HFFc6 (cell line): ENCODE measurements at regions not wholly inside any gene's neighbourhood (a gene's known extent, or its start where the extent isn't known, plus 50 kb on each side); places are given as distances from the start of the nearest gene placed in this dataset.

Source experiments
- DNase-seq: peaks from one replicate; pipeline ENCODE4 v3.0.0-alpha.2; 2018
- H3K27ac Mint-ChIP-seq: 2 replicates; pipeline ENCODE4 v1.8.0; 2020; ENCODE audit warnings: mild to moderate bottlenecking, mixed read lengths
- H3K27me3 Mint-ChIP-seq: 2 replicates; pipeline ENCODE4 v1.8.0; 2021; ENCODE audit warnings: mild to moderate bottlenecking, moderate library complexity, mixed read lengths; ENCODE audit not compliant: insufficient read depth
- H3K36me3 Mint-ChIP-seq: 2 replicates; pipeline ENCODE4 v1.8.0; 2021; ENCODE audit warnings: low read depth, mixed read lengths
- H3K4me1 Mint-ChIP-seq: 2 replicates; pipeline ENCODE4 v1.8.0; 2020; ENCODE audit warnings: low read depth, mixed read lengths
- H3K4me3 Mint-ChIP-seq: 2 replicates; pipeline ENCODE4 v1.8.0; 2020; ENCODE audit warnings: mild to moderate bottlenecking, moderate library complexity, mixed read lengths
- H3K9me3 Mint-ChIP-seq: 2 replicates; pipeline ENCODE4 v1.8.0; 2020; ENCODE audit warnings: mild to moderate bottlenecking, mixed read lengths
- TF ChIP-seq, protein P1 (sequence below): fragments of 200-600 bp; sonication (generic); IDR thresholded peaks from 2 replicates; pipeline ENCODE4 v1.5.0; 2021; ENCODE audit warnings: antibody characterized with exemption, mild to moderate bottlenecking

DNA sequence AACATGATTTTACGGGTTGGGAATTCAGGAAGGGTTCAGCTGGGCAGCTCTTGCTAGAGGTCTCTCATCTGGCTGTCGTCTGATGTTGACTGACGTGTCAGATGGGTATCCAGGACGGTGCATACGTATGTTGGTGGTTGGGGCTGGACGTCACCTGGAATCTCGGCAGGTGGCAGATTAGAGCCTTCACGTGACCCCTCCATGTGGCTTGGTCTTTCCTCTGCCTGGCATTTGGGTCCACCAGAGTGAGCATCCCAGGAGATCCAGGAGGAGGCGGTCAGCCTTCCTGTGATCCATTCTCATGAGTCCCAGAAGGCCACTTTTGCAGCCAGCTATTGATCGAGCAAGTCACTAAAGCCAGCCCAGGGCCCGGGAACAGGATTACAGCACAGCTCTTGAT is 202.7 kb downstream of the FOXL1 start:
- H3K4me3 Mint-ChIP-seq: no peak overlapping the region
- H3K36me3 Mint-ChIP-seq: no peaks in the 10 kb centered on the region
- H3K27me3 Mint-ChIP-seq: peaks cover 34% of the 10 kb centered on the region
- H3K4me1 Mint-ChIP-seq: peaks cover 30% of the 10 kb centered on the region
- TF ChIP-seq, protein P1, sequence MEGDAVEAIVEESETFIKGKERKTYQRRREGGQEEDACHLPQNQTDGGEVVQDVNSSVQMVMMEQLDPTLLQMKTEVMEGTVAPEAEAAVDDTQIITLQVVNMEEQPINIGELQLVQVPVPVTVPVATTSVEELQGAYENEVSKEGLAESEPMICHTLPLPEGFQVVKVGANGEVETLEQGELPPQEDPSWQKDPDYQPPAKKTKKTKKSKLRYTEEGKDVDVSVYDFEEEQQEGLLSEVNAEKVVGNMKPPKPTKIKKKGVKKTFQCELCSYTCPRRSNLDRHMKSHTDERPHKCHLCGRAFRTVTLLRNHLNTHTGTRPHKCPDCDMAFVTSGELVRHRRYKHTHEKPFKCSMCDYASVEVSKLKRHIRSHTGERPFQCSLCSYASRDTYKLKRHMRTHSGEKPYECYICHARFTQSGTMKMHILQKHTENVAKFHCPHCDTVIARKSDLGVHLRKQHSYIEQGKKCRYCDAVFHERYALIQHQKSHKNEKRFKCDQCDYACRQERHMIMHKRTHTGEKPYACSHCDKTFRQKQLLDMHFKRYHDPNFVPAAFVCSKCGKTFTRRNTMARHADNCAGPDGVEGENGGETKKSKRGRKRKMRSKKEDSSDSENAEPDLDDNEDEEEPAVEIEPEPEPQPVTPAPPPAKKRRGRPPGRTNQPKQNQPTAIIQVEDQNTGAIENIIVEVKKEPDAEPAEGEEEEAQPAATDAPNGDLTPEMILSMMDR: no peak
- H3K27ac Mint-ChIP-seq: no peak overlapping the region
- DNase-seq: no peak
- no peaks in the 10 kb centered on the region for H3K9me3 Mint-ChIP-seq

DNA sequence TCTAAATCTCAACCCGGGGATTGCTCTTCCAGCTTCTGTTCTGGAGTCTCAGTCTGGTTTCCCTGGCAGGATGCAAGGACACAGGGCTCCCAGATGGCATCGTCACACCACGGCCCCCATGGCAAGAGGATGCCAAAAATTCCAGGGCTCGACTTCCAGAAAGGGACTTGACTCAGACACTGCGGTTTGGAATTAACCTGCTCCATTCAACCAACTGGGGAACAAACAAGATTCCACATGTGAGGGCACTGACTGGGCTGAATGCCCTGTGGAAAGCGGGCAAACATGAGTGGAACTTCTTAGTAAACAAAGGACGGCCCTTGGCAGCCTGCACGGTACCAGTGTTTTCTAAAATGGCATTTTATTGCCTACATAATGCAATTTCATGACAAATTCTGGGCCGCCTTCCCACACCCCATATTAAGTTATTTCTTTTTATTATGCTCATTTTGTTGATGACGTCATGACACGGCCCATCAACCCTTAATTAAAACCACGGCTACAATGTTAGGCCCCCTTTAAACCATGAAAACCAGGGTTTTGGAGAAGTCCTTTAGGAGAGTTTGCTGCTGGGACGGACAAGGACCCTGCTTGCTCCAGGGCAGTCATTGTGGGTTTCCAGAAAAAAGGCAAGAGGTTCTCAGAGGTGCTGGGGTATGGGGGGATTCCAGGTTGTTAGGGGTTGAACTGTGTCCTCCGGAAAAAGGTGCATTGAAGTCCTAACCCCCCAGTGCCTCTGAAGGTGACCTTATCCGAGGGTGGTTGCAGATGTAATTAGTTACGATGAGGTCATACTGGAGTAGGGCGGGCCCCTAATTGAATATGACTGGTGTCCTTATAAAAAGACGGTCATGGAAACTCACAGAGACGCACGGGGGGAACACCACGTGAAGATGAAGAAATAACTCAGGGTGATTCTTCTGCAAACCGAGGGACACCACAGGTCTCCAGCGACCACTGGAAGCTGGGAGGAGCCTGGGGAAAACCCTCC is 205.6 kb downstream of the FOXL1 start:
- Mint-ChIP-seq H3K36me3 (no peaks in the 10 kb centered on the region), H3K27ac (no peak overlapping the region), H3K9me3 (no peaks in the 10 kb centered on the region), H3K4me3 (no peak overlapping the region), H3K27me3 (peaks cover 29% of the 10 kb centered on the region), H3K4me1 (peaks cover 21% of the 10 kb centered on the region)
- DNase-seq: no peak
- TF ChIP-seq, protein P1: no peak

DNA sequence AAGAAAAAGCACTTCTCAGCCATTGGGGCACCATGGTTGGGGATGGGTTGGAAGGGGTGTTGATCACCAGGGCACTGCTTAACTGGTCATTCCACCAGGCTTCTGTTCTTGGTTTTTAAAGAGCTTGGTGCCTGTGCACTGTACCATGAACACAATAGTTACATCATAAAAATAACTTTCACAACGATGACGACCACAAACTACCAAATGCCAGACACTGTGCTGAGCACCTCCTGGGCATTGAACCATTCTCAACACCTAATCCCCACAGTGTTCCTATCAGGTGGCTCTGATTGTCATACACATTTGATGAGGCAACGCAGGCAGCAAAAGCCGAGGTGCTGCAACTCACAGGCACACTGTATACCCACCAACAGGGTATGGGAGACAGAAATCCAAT is 208.0 kb downstream of the FOXL1 start:
- TF ChIP-seq, protein P1: no peak
- Mint-ChIP-seq H3K27me3 (peaks cover 20% of the 10 kb centered on the region), H3K9me3 (no peaks in the 10 kb centered on the region), H3K4me1 (peaks cover 35% of the 10 kb centered on the region), H3K4me3 (no peak overlapping the region), H3K36me3 (no peaks in the 10 kb centered on the region), H3K27ac (no peak overlapping the region)
- DNase-seq: no peak

DNA sequence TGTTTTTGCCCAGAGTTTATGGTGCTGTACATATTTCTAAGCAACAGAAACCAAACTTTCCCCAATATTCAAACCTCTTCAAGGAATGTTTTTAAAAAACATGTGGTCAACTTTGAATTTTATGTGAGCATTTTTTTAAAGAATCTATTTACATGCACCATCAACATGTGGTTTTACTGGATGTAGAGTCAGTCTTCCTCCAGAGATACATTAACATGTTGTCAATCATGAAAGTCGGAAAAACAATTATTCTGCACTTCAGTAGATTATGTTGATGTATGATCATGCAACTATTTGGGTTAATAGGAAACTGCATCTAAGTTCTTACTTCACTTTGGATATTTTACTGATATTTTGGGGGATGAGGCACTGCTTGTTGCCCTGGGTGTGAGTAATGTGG is 208.6 kb downstream of the FOXL1 start:
- H3K27ac Mint-ChIP-seq: no peak overlapping the region
- H3K4me3 Mint-ChIP-seq: no peak overlapping the region
- no peaks in the 10 kb centered on the region for H3K36me3 Mint-ChIP-seq
- peaks cover 18% of the 10 kb centered on the region for H3K27me3 Mint-ChIP-seq
- DNase-seq: no peak
- peaks cover 41% of the 10 kb centered on the region for H3K4me1 Mint-ChIP-seq
- TF ChIP-seq, protein P1: no peak
- no peaks in the 10 kb centered on the region for H3K9me3 Mint-ChIP-seq

DNA sequence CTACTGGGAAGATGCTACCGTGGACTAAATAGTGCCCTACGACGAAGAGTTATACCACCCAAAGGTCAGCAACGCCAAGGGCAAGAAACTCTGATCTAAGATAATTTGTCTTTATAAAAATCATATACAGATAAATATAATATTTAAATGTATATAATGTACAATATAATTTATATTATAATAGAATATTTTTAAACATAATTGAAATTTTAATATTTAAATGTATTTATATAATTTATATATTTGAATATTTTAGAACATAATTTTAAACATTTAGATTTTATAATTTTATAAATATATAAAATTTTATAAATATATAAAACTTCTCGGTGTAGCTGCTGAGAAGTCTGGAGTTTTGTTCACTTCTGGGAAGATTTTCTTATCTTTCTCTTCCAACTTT is 209.2 kb downstream of the FOXL1 start:
- no peak for DNase-seq
- TF ChIP-seq, protein P1: no peak
- H3K4me3 Mint-ChIP-seq: no peak overlapping the region
- H3K36me3 Mint-ChIP-seq: no peaks in the 10 kb centered on the region
- H3K9me3 Mint-ChIP-seq: no peaks in the 10 kb centered on the region
- peaks cover 47% of the 10 kb centered on the region for H3K4me1 Mint-ChIP-seq
- no peak overlapping the region for H3K27ac Mint-ChIP-seq
- H3K27me3 Mint-ChIP-seq: peaks cover 12% of the 10 kb centered on the region
